GM12865 (cell line): ENCODE measurements at regions not wholly inside any gene's neighbourhood (a gene's known extent, or its start where the extent isn't known, plus 50 kb on each side); places are given as distances from the start of the nearest gene placed in this dataset.

ENCODE experiments used
- DNase-seq: peaks from one replicate; pipeline ENCODE4 v3.0.0; 2010; ENCODE audit warnings: low read depth
- H3K4me3 ChIP-seq: 2 replicates; pipeline ENCODE4 v1.5.1; 2011; ENCODE audit warnings: mild to moderate bottlenecking, low read depth, low read length, control low read depth
- TF ChIP-seq, protein P1 (sequence below): IDR thresholded peaks from 2 replicates; pipeline ENCODE4 v1.5.1; 2011; ENCODE audit warnings: low read length, control low read depth, low read depth, inconsistent platforms; ENCODE audit not compliant: insufficient read depth; ENCODE audit errors: missing control alignments

DNA sequence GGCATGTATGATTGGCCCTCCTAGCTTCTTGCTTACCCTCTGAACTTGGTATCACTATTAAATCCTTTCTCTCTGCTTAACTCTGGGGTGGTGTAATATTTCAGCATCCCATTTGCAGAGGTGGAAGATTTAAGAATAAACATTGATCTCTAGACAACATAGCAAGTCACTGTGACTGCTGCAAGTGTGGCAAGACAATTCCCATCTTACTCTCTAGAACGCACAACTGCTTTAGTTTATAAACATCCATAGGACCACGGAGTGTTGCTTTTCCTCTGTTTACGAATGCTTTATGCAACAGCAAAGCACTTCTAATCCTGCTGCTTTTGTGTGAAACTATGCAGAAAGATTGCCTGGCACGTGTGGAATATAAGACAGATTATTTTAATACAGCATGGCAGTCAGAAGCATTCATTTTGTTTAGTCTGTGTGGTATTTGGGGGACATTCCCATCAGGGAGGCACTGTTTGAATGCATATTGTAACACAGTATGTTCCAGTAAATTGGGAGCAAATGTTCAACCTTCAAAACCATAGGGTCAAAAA is 338.9 kb upstream of the TMCO5A start:
- H3K4me3 ChIP-seq = no peak overlapping the region
- DNase-seq = no peak
- TF ChIP-seq, protein P1, sequence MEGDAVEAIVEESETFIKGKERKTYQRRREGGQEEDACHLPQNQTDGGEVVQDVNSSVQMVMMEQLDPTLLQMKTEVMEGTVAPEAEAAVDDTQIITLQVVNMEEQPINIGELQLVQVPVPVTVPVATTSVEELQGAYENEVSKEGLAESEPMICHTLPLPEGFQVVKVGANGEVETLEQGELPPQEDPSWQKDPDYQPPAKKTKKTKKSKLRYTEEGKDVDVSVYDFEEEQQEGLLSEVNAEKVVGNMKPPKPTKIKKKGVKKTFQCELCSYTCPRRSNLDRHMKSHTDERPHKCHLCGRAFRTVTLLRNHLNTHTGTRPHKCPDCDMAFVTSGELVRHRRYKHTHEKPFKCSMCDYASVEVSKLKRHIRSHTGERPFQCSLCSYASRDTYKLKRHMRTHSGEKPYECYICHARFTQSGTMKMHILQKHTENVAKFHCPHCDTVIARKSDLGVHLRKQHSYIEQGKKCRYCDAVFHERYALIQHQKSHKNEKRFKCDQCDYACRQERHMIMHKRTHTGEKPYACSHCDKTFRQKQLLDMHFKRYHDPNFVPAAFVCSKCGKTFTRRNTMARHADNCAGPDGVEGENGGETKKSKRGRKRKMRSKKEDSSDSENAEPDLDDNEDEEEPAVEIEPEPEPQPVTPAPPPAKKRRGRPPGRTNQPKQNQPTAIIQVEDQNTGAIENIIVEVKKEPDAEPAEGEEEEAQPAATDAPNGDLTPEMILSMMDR = no peak

DNA sequence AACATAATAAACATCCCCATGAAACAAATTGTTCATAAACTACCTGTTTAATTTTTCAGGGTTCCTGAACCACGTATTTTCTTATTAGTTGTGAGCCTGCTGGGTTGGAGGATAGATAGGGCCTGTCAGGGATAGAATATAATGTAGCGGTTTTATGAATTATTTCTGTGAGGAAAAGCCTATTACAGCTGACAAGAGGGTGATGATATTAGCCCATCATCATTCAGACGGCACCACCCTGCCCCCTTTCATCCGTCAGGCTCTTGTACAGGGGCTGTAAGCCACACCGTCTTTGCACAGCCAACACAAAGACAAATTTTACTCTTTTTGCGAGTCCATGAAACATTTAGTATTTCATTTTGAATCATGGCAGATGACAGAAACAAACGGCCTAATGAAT is 335.3 kb upstream of the TMCO5A start:
- H3K4me3 ChIP-seq = no peak overlapping the region
- DNase-seq = no peak
- TF ChIP-seq, protein P1 = no peak

DNA sequence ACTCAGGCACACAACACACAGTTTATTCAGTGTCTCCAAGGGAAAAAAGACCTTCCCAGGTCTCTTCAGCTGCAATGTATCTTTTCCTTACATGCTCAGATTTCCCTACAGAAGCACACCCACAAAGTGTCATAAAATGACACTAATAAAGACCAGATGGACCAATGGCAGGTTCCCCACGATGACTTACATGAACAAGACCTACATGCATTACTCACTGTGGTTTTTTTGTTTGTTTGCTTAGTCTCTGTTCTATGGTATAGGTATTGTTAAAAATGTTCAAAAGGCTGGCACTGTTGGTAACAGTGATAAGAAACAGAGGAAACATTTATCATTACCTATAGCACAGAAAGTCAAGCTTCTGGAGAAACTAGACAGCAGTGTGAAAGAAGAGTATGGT is 318.2 kb upstream of the TMCO5A start:
- TF ChIP-seq, protein P1 = no peak
- no peak for DNase-seq
- no peak overlapping the region for H3K4me3 ChIP-seq

DNA sequence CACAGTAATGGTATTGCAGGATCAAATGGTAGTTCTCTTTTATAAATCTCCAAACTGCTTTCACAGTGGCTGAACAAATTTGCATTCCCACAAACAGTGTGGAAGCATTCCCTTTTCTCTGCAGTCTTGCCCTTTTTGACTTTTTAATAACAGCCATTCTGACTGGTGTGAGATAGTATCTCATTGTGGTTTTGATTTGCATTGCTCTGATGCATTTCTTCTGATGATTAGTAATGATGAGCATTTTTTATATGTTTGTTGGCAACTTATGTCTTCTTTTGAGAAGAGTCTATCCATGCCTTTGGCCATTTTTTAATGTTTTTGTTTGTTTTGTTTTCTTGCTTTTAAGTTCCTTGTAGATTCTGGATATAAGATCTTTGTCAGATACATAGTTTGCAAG is 316.1 kb upstream of the TMCO5A start:
- TF ChIP-seq, protein P1 = no peak
- DNase-seq = no peak
- H3K4me3 ChIP-seq = no peak overlapping the region

DNA sequence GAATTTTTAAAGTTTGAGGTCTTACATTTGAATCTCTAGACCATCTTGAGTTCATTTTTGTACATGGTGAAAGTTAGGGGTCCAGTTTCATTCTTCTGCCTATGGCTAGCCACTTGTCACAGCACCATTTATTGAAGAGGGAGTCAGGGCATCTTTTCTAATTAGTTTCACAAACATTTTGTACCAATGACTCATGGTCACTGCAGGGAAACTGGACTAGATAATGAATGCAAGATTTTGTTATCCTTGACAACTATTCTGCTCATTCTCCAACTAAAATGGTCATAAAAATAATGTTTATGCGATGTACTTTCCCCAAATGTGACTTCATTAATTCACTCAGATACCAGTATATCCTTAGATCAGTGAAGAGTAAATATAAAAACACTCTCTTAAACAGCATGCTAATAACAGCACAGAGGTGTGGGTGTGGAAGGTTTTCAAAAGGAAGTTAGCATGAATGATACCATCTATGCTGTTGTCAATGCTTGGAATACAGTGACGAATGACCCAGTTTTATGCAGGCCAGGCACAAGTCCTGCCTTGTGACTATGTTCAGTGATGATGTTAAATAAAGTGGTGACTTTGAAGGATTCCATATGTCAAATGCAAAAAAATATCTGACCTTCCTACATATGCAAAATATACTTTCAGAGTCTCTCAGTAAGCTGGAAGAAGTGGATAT is 314.9 kb upstream of the TMCO5A start:
- H3K4me3 ChIP-seq = no peak overlapping the region
- TF ChIP-seq, protein P1 = no peak
- no peak for DNase-seq

DNA sequence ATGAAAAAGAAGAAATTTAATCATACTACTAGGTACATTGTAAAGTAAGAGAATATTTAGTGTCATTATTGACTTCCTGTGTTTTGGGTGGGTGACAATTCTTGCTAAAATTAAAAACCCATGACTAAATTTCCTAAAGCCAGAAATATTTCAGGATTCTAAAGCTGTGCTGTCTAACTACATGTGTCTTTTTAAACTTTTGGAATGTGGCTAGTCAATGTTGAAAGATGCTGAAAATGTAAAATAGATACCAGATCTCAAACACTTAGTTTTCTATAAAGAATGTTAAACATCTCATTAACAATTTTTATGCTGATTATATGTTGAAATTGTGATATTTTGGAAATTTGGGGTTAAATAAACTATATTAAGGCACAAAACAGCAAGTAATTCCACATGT is 308.9 kb upstream of the TMCO5A start:
- TF ChIP-seq, protein P1 = no peak
- no peak for DNase-seq
- H3K4me3 ChIP-seq = no peak overlapping the region

DNA sequence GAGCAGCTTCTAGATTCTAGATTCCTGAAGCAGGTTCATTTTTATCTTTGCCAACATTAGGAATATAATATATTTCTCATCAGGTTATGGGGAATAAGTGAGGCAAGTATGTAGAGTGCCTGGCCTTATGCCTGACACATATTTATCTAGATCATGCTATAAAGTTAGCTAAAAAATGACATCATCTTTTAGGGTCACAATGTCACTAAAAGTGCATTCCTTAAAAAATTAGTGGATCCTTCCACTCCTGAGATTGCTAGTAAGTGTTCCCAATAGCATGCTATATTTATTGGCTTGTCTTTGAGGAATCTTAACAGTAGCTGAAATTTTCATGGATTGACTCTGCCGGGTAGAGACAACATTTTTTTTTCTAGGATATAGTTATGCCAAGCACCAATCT is 305.9 kb upstream of the TMCO5A start:
- H3K4me3 ChIP-seq = no peak overlapping the region
- no peak for DNase-seq
- TF ChIP-seq, protein P1 = no peak
